ENCODE measurements at regions not wholly inside any gene's neighbourhood (a gene's known extent, or its start where the extent isn't known, plus 50 kb on each side); places are given as distances from the start of the nearest gene placed in this dataset.
"Not testable (repeated sequence)": the region's sequence is repeated elsewhere in the genome, so short reads cannot be mapped to it uniquely, and the experiment has no call there.

- TF ChIP-seq HMGXB4 (CRISPR knock-in tag; IDR thresholded peaks at IDR 0.05) (no peak), ATF3 (CRISPR knock-in tag; conservative IDR thresholded peaks at IDR 0.05) (no peak), E2F5 (CRISPR knock-in tag; IDR thresholded peaks at IDR 0.05) (no peak), SP1 (CRISPR knock-in tag; conservative IDR thresholded peaks at IDR 0.05) (no peak), FOXP4 (CRISPR knock-in tag; IDR thresholded peaks at IDR 0.05) (no peak), ZNF396 (CRISPR knock-in tag; IDR thresholded peaks at IDR 0.05; ENCODE audit: borderline replicate concordance) (no peak), RELA (CRISPR knock-in tag; IDR thresholded peaks at IDR 0.05; ENCODE audit: borderline replicate concordance) (no peak)
Measured at GRCh38 chr13:110980921-110981320, 66.1 kb upstream of the ANKRD10 start (continued).

- H3K27ac Mint-ChIP-seq, POLR2A ChIA-PET, H3K4me1 Mint-ChIP-seq: not testable (repeated sequence)
Measured at GRCh38 chr13:110979149-110979548, 64.3 kb upstream of the ANKRD10 start.

GRCh38 chr13:110978390-110978789 lies 63.5 kb upstream of the ANKRD10 start:
- DNase-seq (ENCODE audit: low spot score) (no peak), ATAC-seq (no peak)
- Mint-ChIP-seq H3K4me3 (no peak overlapping the region), H3K36me3 (peaks cover 7% of the 10 kb centered on the region), H3K4me1 (no peaks in the 10 kb centered on the region), H3K27me3 (ENCODE audit: low read depth) (peaks cover 11% of the 10 kb centered on the region), H3K27ac (no peak overlapping the region), H3K9me3 (peaks cover 37% of the 10 kb centered on the region)
- ChIA-PET CTCF (no interaction called here), POLR2A (no interaction called here)
- TF ChIP-seq ATF3 (CRISPR knock-in tag; conservative IDR thresholded peaks at IDR 0.05) (no peak), MLX (CRISPR knock-in tag; IDR thresholded peaks at IDR 0.05) (no peak), KAT7 (CRISPR knock-in tag; IDR thresholded peaks at IDR 0.05; ENCODE audit: borderline replicate concordance) (no peak), CBFB (CRISPR knock-in tag; IDR thresholded peaks at IDR 0.05; ENCODE audit: low read depth) (no peak), ESRRA (CRISPR knock-in tag; IDR thresholded peaks at IDR 0.05; ENCODE audit: borderline replicate concordance) (no peak), ZSCAN18 (CRISPR knock-in tag; IDR thresholded peaks at IDR 0.05) (no peak), ZNF532 (CRISPR knock-in tag; IDR thresholded peaks at IDR 0.05; ENCODE audit: borderline replicate concordance) (no peak), JAZF1 (CRISPR knock-in tag; IDR thresholded peaks at IDR 0.05) (no peak), ZNF423 (CRISPR knock-in tag; IDR thresholded peaks at IDR 0.05) (no peak), TEAD4 (CRISPR knock-in tag; IDR thresholded peaks at IDR 0.05) (no peak), CREB1 (CRISPR knock-in tag; IDR thresholded peaks at IDR 0.05) (no peak), FOXP4 (CRISPR knock-in tag; IDR thresholded peaks at IDR 0.05) (no peak), CDX4 (CRISPR knock-in tag; IDR thresholded peaks at IDR 0.05; ENCODE audit: borderline replicate concordance) (no peak)

More at GRCh38 chr13:110979149-110979548, 64.3 kb upstream of the ANKRD10 start:
- not testable (repeated sequence) for DNase-seq (ENCODE audit: low spot score); H3K4me3 Mint-ChIP-seq; ATAC-seq; H3K36me3 Mint-ChIP-seq
- H3K9me3 Mint-ChIP-seq: peaks cover 35% of the 10 kb centered on the region
- CTCF ChIA-PET: interaction anchor here (0.6 kb wide), 1 partner anchor 36 kb away, joined by 3 read pairs; no protein-coding TSS in a partner anchor
- H3K27me3 Mint-ChIP-seq (ENCODE audit: low read depth): peaks cover 11% of the 10 kb centered on the region
